Erythroblast (primary cell): ENCODE measurements at regions not wholly inside any gene's neighbourhood (a gene's known extent, or its start where the extent isn't known, plus 50 kb on each side); places are given as distances from the start of the nearest gene placed in this dataset.

Source experiments
- GATA1 ChIP-seq: IDR thresholded peaks from 2 replicates; pipeline ENCODE4 v1.6.1; 2011; ENCODE audit warnings: low read depth, mild to moderate bottlenecking, control low read depth, low read length, moderate library complexity
- POLR2A ChIP-seq: IDR thresholded peaks from 2 replicates; pipeline ENCODE4 v1.6.1; 2011; ENCODE audit warnings: mild to moderate bottlenecking, low read length

DNA sequence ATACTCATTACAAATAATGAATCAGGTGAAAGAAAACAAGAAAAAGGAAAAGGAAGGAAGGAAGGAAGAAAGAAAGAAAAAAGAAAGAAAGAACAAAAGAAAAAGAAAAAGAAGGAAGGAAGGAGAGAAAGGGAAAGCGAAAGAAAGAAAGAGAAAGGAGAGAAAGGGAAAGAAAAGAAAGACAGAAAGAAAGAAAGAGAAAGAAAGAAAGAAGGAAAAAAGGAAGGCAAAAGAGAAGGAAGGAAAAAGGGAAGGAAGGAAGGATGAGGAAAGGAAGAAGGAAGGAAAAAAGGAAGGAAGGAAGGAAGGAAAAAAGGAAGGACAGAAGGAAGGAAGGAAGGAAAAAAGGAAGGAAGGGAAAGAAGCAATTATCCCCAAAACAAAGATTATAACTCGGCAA lies 1460.4 kb upstream of the PIK3C3 start:
- no peak for TF ChIP-seq POLR2A
- TF ChIP-seq GATA1: no peak
